Mucosa of descending colon (tissue), 3 donors: ENCODE measurements at regions not wholly inside any gene's neighbourhood (a gene's known extent, or its start where the extent isn't known, plus 50 kb on each side); places are given as distances from the start of the nearest gene placed in this dataset.
"Not testable (repeated sequence)": the region's sequence is repeated elsewhere in the genome, so short reads cannot be mapped to it uniquely, and the experiment has no call there.

Experiments
- ATAC-seq: fragments of 200-7000 bp; cut with Tn5 transposase; one replicate; pipeline ENCODE4 v1.9.1; 2020; ENCODE audit warnings: mild to moderate bottlenecking, moderate library complexity
- DNase-seq, 3 donors: peaks; one replicate each; pipeline ENCODE4 v3.0.0-alpha.2; 2020
- H3K36me3 ChIP-seq: fragments of 200-600 bp; one replicate; pipeline ENCODE4 v1.8.0; 2021; ENCODE audit warnings: low read depth, mild to moderate bottlenecking
- H3K4me1 ChIP-seq: fragments of 200-600 bp; one replicate; pipeline ENCODE4 v1.8.0; 2021; ENCODE audit warnings: low read depth, mild to moderate bottlenecking
- H3K4me3 ChIP-seq: fragments of 200-600 bp; one replicate; pipeline ENCODE4 v1.8.0; 2021; ENCODE audit warnings: mild to moderate bottlenecking
- H3K9me3 ChIP-seq: fragments of 200-600 bp; one replicate; pipeline ENCODE4 v1.8.0; 2021; ENCODE audit warnings: mild to moderate bottlenecking
- CTCF ChIP-seq: fragments of 200-600 bp; IDR thresholded peaks from one replicate; pipeline ENCODE4 v1.8.0; 2022; ENCODE audit warnings: antibody characterized with exemption, mild to moderate bottlenecking
- intact Hi-C, 2 donors: fragments of 100-400 bp; cut with DNase I in 1 of 2; cut with micrococcal nuclease in 1 of 2; formaldehyde crosslinking; loops; one replicate each; pipeline versions ENCODE4 v1.11.0 to v1.11.1; 2022; cut with DNase I, micrococcal nuclease
- donor health status: DM: no; HTN: no; CAD: no; lungs with moderate emphysema.
- donor health status: DM: no; HTN: no; CAD: no.
- donor health status: DM: no; HTN: yes; CAD: no.

- H3K9me3 ChIP-seq = no peaks in the 10 kb centered on the region
- DNase-seq = no peak
- TF ChIP-seq CTCF = no peak
- intact Hi-C loops = no loop called here
- H3K4me1 ChIP-seq = no peaks in the 10 kb centered on the region
- H3K36me3 ChIP-seq = no peaks in the 10 kb centered on the region
- no peak overlapping the region for H3K4me3 ChIP-seq
- ATAC-seq = no peak
Measured at GRCh38 chr6:14894105-14894504, 351.8 kb upstream of the JARID2 start.

- ATAC-seq (no peak), DNase-seq (no peak)
- Histone ChIP-seq H3K36me3 (no peaks in the 10 kb centered on the region), H3K4me3 (no peak overlapping the region), H3K9me3 (no peaks in the 10 kb centered on the region), H3K4me1 (no peaks in the 10 kb centered on the region)
- TF ChIP-seq CTCF = no peak
- intact Hi-C loops = no loop called here
Measured at GRCh38 chr6:14896475-14896874, 349.4 kb upstream of the JARID2 start.

DNA sequence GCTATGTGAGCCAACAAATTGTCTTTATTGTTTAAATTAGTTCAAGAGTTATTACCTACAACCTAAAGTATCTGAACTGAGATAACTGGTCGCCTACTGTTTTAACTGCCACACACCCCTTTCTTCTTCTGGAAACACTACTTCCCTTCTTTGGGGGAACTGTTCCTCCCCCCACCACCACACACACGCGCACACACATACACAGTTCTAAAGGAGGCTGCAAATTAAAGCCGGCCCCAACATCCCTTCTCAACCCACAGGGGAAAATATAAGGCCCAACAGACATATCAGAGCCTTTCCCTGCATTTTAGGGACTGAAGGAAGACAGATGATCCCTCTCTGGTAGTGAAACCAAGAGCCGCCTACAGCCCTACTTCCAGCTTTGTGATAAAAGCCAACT, 348.0 kb upstream of the JARID2 start:
- H3K4me1 ChIP-seq = no peaks in the 10 kb centered on the region
- intact Hi-C loops = no loop called here
- ATAC-seq (no peak), DNase-seq (no peak)
- H3K9me3 ChIP-seq = no peaks in the 10 kb centered on the region
- H3K4me3 ChIP-seq = no peak overlapping the region
- no peaks in the 10 kb centered on the region for H3K36me3 ChIP-seq
- TF ChIP-seq CTCF = no peak

- intact Hi-C loops, DNase-seq, ATAC-seq: not testable (repeated sequence)
Measured at GRCh38 chr6:14899441-14899840, 346.4 kb upstream of the JARID2 start.

GRCh38 chr6:14900919-14901318, 344.9 kb upstream of the JARID2 start:
- intact Hi-C loops = no loop called here
- no peak overlapping the region for H3K4me3 ChIP-seq
- no peak for TF ChIP-seq CTCF
- H3K4me1 ChIP-seq = no peaks in the 10 kb centered on the region
- no peak for ATAC-seq
- H3K9me3 ChIP-seq = no peaks in the 10 kb centered on the region
- no peak for DNase-seq
- no peaks in the 10 kb centered on the region for H3K36me3 ChIP-seq

More at GRCh38 chr6:14899441-14899840, 346.4 kb upstream of the JARID2 start:
- not testable (repeated sequence) for H3K9me3 ChIP-seq, H3K36me3 ChIP-seq, H3K4me1 ChIP-seq, H3K4me3 ChIP-seq

DNA sequence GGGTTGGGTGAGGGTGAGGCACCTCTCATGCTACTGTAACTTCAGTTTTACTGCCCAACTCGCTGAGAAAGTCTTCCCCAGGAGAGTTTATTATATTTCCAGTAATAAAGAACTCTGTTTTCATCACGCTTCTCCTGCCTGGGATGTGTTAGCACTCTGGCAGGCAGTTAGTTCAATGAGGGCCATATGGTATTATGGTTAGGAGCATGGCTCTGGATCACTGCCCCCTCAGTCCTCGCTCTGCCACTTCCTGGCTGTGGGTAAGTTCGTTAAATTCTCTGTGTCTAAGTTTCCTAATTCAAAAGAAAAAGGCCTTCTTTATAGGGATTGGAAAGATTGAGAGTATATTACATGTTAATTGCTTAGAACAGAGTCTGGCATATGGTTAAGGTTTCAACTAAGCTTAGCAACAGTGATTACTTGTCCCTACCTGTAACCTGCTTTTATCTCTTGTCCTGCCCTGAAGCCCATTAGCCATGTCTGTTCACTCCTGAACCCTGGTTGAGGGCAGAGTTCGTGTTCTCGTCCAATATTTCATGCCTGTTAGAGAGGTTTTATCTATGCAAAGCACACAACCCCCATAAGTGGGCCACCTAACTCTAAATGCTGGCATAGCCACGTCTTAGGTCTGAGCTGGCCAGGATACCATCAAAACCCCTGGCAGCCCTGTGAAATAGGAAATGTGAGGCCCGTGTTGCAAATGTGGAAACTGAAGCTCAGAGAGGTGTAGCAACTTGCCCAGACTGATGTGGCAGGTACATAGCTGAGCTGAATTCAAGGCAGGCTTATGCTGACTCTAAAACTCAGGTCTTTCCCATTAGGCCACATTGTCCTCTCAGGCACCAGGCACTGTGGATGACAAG, 342.5 kb upstream of the JARID2 start:
- ATAC-seq = peak; percentile 88

More for the DNA sequence above, 342.5 kb upstream of the JARID2 start:
- Histone ChIP-seq H3K4me3 (no peak overlapping the region), H3K4me1 (no peaks in the 10 kb centered on the region), H3K36me3 (no peaks in the 10 kb centered on the region), H3K9me3 (no peaks in the 10 kb centered on the region)
- no peak for DNase-seq
- intact Hi-C loops = no loop called here
- TF ChIP-seq CTCF = no peak
